Heart left ventricle (tissue), 16 donors: ENCODE measurements at regions not wholly inside any gene's neighbourhood (a gene's known extent, or its start where the extent isn't known, plus 50 kb on each side); places are given as distances from the start of the nearest gene placed in this dataset.

Source experiments
- ATAC-seq, 4 donors: fragments of 200-7000 bp; cut with Tn5 transposase; one replicate each; pipeline ENCODE4 v1.9.1; 2020 to 2022; ENCODE audit warnings: moderate library complexity in 4 of 4, mild to moderate bottlenecking in 3 of 4, moderate number of reproducible peaks in 1 of 4
- DNase-seq, 5 donors: peaks; one replicate each; pipeline ENCODE4 v3.0.0-alpha.2; 2020
- H3K27ac ChIP-seq, 12 donors: fragments of 200-600 bp; sonication (generic) in 4 of 12; one replicate each; pipeline versions ENCODE4 v1.5.0 to v1.8.0; 2016 to 2022; ENCODE audit warnings: mild to moderate bottlenecking in 2 of 12
- H3K27me3 ChIP-seq, 9 donors: fragments of 200-600 bp; sonication (generic) in 2 of 9; one replicate each; pipeline versions ENCODE4 v1.5.1 to v1.8.0; 2016 to 2022; ENCODE audit warnings: mild to moderate bottlenecking in 3 of 9
- H3K36me3 ChIP-seq, 9 donors: fragments of 200-600 bp; sonication (generic) in 2 of 9; one replicate each; pipeline versions ENCODE4 v1.5.0 to v1.8.0; 2018 to 2022; ENCODE audit warnings: mild to moderate bottlenecking in 2 of 9
- H3K4me1 ChIP-seq, 12 donors: fragments of 200-600 bp; sonication (generic) in 4 of 12; one replicate each; pipeline versions ENCODE4 v1.5.0 to v1.8.0; 2016 to 2022; ENCODE audit warnings: mild to moderate bottlenecking in 3 of 12
- H3K4me3 ChIP-seq, 12 donors: fragments of 200-600 bp; sonication (generic) in 4 of 12; one replicate each; pipeline versions ENCODE4 v1.5.0 to v1.8.0; 2017 to 2022; ENCODE audit warnings: mild to moderate bottlenecking in 9 of 12, moderate library complexity in 4 of 12
- H3K9me3 ChIP-seq, 12 donors: fragments of 200-600 bp; sonication (generic) in 4 of 12; one replicate each; pipeline versions ENCODE4 v1.5.0 to v1.8.0; 2016 to 2022; ENCODE audit warnings: mild to moderate bottlenecking in 1 of 12
- CTCF ChIP-seq, 12 donors: fragments of 200-600 bp; sonication (generic) in 4 of 12; IDR thresholded peaks; one replicate each; pipeline versions ENCODE4 v1.5.0 to v1.8.0; 2018 to 2022; ENCODE audit warnings: antibody characterized with exemption in 12 of 12, mild to moderate bottlenecking in 5 of 12
- POLR2A ChIP-seq, 2 donors: fragments of 450-650 bp; IDR thresholded peaks; one replicate each; pipeline ENCODE4 v1.6.1; 2017; ENCODE audit warnings: antibody characterized with exemption in 2 of 2, mild to moderate bottlenecking in 2 of 2, moderate library complexity in 2 of 2
- WGBS, 4 donors: extraction: QIAGEN DNeasy Blood & Tissue Kit in 2 of 4; methylation state at CpG; one replicate each; pipeline versions ENCODE4 v1.1.5 to v1.1.7; 2013 to 2018; 5-methylcytosine and 5-hydroxymethylcytosine counted together
- intact Hi-C, 10 donors: fragments of 100-400 bp; cut with DNase I; formaldehyde crosslinking; loops; one replicate each; pipeline versions ENCODE4 v1.11.1 to v1.14.2; 2022
- donor health status: ischemic (EF 13 %, LVEDD 7.1; RV severe dilation, severe dysfunction).
- donor health status: healthy with polysubstance abuse.
- donor health status: DM: no; HTN: yes; CAD: no.
- donor health status: DM: no; HTN: no; CAD: no.
- donor health status: ischemic (EF 25% LVEDD 6.9; RV normal size, moderate dysfunction).
- donor health status: ischemic (EF 25% LVEDD 5.7; RV mildly dilated, moderate dysfunction).
- donor health status: healthy.
- donor health status: DM: yes; HTN: yes; CAD: no.
- donor health status: ischemic (EF 35%, LVEDD 5.7; RV mildly dilated, moderate dysfunction).
- donor health status: nonischemic (EF 11% LVEDD 7.7; RV severe dilation, severe dysfunction).
- donor health status: DM: yes; HTN: yes; CAD: no.
- donor health status: PGD.
- donor health status: ischemic (EF 29% LVEDD 5.4; RV normal size, mild dysfunction).
- donor health status: nonischemic (EF 23%, LVEDD 6.1; RV moderate dilation, normal function).

GRCh38 chr15:66880380-66881155 lies 178.5 kb downstream of the SMAD6 start:
- H3K4me3 ChIP-seq = no peak overlapping the region
- peaks cover 6 to 91% (median 68%) of the 10 kb centered on the region in 12 donors for H3K4me1 ChIP-seq
- H3K27me3 ChIP-seq = no peaks in the 10 kb centered on the region
- H3K27ac ChIP-seq = peak overlapping the region in 5 of 12 donors; percentile 9 to 88 (median 82)
- no peaks in the 10 kb centered on the region for H3K9me3 ChIP-seq
- ATAC-seq (no peak), DNase-seq (peak in 1 of 5 donors; percentile 30)
- WGBS, 4 donors = 94 to 99% (median 96%) methylated on average over 11 of the region's 11 CpGs
- H3K36me3 ChIP-seq = no peaks in the 10 kb centered on the region
- TF ChIP-seq POLR2A (IDR thresholded peaks at IDR 0.05) (no peak), CTCF (IDR thresholded peaks at IDR 0.05) (no peak)
- intact Hi-C loops = no loop called here

- TF ChIP-seq CTCF (IDR thresholded peaks at IDR 0.05) = no peak
- no peak for TF ChIP-seq POLR2A (IDR thresholded peaks at IDR 0.05)
- H3K36me3 ChIP-seq = no peaks in the 10 kb centered on the region
- H3K9me3 ChIP-seq = no peaks in the 10 kb centered on the region
- intact Hi-C loops = no loop called here
- no peak overlapping the region for H3K4me3 ChIP-seq
- H3K27me3 ChIP-seq = no peaks in the 10 kb centered on the region
- H3K27ac ChIP-seq = peak overlapping the region in 3 of 12 donors; percentile 70 to 88 (median 74)
- H3K4me1 ChIP-seq = peaks cover 6 to 87% (median 65%) of the 10 kb centered on the region in 12 donors
- ATAC-seq (no peak), DNase-seq (peak in 1 of 5 donors; percentile 14)
- WGBS, 4 donors = 95 to 98% (median 97%) methylated on average over 12 of the region's 12 CpGs
Observed at GRCh38 chr15:66881173-66881905, 179.3 kb downstream of the SMAD6 start.

DNA sequence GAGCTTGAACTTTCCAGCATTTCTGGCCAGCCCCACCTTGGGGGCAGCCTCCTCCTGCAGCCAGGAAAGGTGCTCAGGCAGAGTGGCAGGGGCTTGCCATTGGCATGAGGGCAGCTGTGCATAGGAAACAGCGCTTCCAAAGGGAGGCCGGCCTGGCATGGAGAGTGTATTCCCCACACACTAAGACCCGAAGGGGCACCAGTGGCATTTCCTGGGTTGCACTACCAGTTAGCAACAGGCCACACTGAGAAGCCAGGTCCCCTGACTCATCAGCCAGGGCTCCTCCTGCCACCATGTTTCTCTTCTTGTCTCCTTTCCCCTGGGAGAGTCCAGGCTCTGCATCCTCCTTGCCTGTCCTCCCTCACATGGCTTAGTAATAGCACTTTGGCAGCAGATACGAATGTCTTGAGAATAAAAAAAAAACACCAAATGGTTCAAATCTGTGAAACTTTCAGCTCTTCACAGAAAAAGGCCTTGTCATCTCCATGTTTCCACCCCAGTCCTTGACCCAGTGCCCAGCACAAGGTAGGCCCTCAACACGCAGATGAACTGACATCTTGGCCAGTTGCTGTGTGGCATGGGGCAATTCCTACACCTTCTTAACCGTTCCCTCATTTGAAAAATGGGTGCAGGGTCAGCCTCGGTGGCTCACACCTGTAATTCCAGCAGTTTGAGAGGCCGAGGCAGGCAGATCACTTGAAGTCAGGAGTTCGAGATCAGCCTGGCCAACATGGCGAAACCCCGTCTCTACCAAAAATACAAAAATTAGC lies 180.4 kb downstream of the SMAD6 start:
- peak overlapping the region; percentile 33 to 88 (median 77) for H3K27ac ChIP-seq
- H3K9me3 ChIP-seq = no peaks in the 10 kb centered on the region
- DNase-seq (peak in 3 of 5 donors; percentile 61 to 63 (median 61)), ATAC-seq (peak in 2 of 4 donors; percentile 30 to 31)
- TF ChIP-seq CTCF (IDR thresholded peaks at IDR 0.05) (no peak), POLR2A (IDR thresholded peaks at IDR 0.05) (no peak)
- 82 to 84% (median 83%) methylated on average over 9 to 11 of the region's 11 CpGs for WGBS, 4 donors
- intact Hi-C loops = no loop called here
- no peaks in the 10 kb centered on the region for H3K36me3 ChIP-seq
- no peak overlapping the region for H3K4me3 ChIP-seq
- H3K4me1 ChIP-seq = peaks cover 6 to 76% (median 55%) of the 10 kb centered on the region in 12 donors
- H3K27me3 ChIP-seq = no peaks in the 10 kb centered on the region
